Nephron progenitor cell (in vitro differentiated cells): ENCODE measurements at regions not wholly inside any gene's neighbourhood (a gene's known extent, or its start where the extent isn't known, plus 50 kb on each side); places are given as distances from the start of the nearest gene placed in this dataset.

ENCODE experiments used
- DNase-seq: peaks from one replicate; pipeline ENCODE4 v3.0.0; 2021
- H3K27ac Mint-ChIP-seq: 2 replicates; pipeline ENCODE4 v1.8.0; 2021; ENCODE audit warnings: mild to moderate bottlenecking, moderate library complexity, mixed read lengths
- H3K27me3 Mint-ChIP-seq: 2 replicates; pipeline ENCODE4 v1.8.0; 2021; ENCODE audit warnings: mild to moderate bottlenecking, low read depth, mixed read lengths; ENCODE audit not compliant: poor library complexity
- H3K36me3 Mint-ChIP-seq: 2 replicates; pipeline ENCODE4 v1.8.0; 2021; ENCODE audit warnings: low read depth, mixed read lengths
- H3K4me1 Mint-ChIP-seq: 2 replicates; pipeline ENCODE4 v1.8.0; 2021; ENCODE audit warnings: mixed read lengths
- H3K4me3 Mint-ChIP-seq: 2 replicates; pipeline ENCODE4 v1.8.0; 2021; ENCODE audit warnings: mild to moderate bottlenecking, moderate library complexity, mixed read lengths
- H3K9me3 Mint-ChIP-seq: 2 replicates; pipeline ENCODE4 v1.8.0; 2021; ENCODE audit warnings: mild to moderate bottlenecking, moderate library complexity, mixed read lengths
- TF ChIP-seq, protein P1 (sequence below): fragments of 200-600 bp; sonication (generic); IDR thresholded peaks from 2 replicates; pipeline ENCODE4 v1.5.0; 2021; ENCODE audit warnings: antibody characterized with exemption

DNA sequence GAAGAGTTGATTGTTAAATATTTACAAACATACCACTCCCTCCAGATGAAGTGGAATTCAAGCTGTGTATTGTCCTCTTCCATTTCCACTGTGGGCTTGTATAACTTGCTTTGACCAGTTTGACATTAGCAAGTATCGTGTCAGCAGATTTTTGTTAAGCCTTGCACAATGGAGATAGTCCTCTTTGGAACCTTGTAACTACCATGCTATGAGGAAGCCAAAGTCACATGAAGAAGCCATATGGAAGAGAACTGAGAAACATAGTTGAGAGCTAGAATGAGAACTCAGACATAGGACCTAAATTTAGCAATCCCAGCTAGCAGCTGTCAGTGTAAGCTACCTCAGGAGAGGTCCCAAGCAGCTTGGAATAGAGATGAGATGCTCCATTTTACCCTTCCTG is 889.2 kb downstream of the PDCD6IP start:
- Mint-ChIP-seq H3K36me3 (no peaks in the 10 kb centered on the region), H3K9me3 (peaks cover 5% of the 10 kb centered on the region), H3K27me3 (no peaks in the 10 kb centered on the region), H3K27ac (no peak overlapping the region), H3K4me1 (no peaks in the 10 kb centered on the region), H3K4me3 (no peak overlapping the region)
- TF ChIP-seq, protein P1, sequence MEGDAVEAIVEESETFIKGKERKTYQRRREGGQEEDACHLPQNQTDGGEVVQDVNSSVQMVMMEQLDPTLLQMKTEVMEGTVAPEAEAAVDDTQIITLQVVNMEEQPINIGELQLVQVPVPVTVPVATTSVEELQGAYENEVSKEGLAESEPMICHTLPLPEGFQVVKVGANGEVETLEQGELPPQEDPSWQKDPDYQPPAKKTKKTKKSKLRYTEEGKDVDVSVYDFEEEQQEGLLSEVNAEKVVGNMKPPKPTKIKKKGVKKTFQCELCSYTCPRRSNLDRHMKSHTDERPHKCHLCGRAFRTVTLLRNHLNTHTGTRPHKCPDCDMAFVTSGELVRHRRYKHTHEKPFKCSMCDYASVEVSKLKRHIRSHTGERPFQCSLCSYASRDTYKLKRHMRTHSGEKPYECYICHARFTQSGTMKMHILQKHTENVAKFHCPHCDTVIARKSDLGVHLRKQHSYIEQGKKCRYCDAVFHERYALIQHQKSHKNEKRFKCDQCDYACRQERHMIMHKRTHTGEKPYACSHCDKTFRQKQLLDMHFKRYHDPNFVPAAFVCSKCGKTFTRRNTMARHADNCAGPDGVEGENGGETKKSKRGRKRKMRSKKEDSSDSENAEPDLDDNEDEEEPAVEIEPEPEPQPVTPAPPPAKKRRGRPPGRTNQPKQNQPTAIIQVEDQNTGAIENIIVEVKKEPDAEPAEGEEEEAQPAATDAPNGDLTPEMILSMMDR, result no peak
- no peak for DNase-seq

DNA sequence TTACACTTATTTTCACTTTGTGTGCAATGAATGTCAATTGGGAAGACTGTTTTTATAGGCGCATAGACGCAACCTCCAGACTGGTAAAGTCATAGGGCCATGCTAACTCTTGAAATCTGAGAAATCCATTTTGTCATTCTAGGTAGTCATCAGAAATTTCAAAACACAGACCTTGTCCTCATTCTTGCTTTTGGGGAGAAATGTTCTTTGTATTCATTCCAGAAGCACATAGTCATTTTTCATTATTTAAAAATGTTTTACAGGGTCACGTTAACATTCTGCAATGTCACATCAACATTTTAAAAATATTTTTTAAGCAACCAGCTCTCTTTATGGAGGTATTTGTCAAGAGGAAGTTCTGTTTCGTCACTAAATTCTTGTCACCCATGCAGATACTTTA is 898.4 kb downstream of the PDCD6IP start:
- no peaks in the 10 kb centered on the region for H3K4me1 Mint-ChIP-seq

DNA sequence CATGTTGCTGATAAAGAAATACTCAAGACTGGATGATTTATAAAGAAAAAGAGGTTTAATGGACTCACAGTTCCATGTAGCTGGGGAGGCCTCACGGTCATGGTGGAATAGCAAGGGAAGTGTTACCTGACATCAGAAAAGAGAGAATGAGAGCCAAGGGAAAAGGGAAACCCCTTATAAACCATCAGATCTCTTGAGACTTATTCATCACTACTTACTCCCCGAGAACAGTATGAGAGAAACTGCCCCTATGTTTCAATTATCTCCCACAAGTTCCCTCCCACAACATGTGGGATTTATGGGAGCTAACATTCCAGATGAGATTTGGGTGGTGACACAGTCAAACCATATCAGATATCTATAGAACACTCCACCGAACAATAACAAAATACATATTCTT is 904.6 kb downstream of the PDCD6IP start:
- no peak for DNase-seq
- TF ChIP-seq, protein P1, result no peak
- no peak overlapping the region for H3K27ac Mint-ChIP-seq
- H3K4me1 Mint-ChIP-seq, result no peaks in the 10 kb centered on the region
- peaks cover 23% of the 10 kb centered on the region for H3K36me3 Mint-ChIP-seq
- H3K27me3 Mint-ChIP-seq, result no peaks in the 10 kb centered on the region
- H3K9me3 Mint-ChIP-seq, result peaks cover 48% of the 10 kb centered on the region
- no peak overlapping the region for H3K4me3 Mint-ChIP-seq

More for the DNA sequence above, 898.4 kb downstream of the PDCD6IP start:
- no peak for DNase-seq
- no peaks in the 10 kb centered on the region for H3K27me3 Mint-ChIP-seq
- no peak overlapping the region for H3K4me3 Mint-ChIP-seq
- no peak overlapping the region for H3K27ac Mint-ChIP-seq
- TF ChIP-seq, protein P1, result no peak
- H3K9me3 Mint-ChIP-seq, result peaks cover 34% of the 10 kb centered on the region
- peaks cover 17% of the 10 kb centered on the region for H3K36me3 Mint-ChIP-seq

DNA sequence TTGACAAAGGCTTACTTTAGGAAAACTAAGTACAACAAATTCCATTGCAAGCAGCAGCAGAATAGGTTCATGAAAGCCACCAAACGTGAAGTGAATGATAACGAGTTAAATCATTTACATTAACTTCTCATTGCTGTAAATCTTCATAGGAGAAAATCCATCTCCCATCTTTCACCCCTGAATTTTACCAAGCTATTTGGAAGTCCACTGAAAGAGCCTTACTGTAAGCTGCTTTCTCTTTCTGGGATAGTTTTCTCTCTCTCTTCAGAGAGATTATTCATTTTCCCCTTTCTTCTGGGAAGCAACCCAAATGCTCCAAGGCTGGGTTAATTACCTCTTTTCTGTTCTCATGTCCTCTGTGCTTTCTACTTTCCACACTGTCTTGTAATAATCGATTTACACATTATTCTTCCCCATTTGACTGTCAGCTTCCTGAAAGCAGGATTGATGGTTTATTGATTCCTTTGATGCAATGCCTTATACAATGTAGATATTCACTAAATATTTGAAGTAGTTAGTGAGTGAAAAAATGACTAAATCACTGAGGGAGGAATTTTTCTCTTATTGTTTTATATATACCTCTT is 914.3 kb upstream of the ARPP21 start:
- peaks cover 20% of the 10 kb centered on the region for H3K9me3 Mint-ChIP-seq
- H3K4me3 Mint-ChIP-seq, result no peak overlapping the region
- TF ChIP-seq, protein P1, result no peak
- H3K4me1 Mint-ChIP-seq, result no peaks in the 10 kb centered on the region
- no peak for DNase-seq
- no peak overlapping the region for H3K27ac Mint-ChIP-seq
- H3K36me3 Mint-ChIP-seq, result peaks cover 12% of the 10 kb centered on the region
- H3K27me3 Mint-ChIP-seq, result no peaks in the 10 kb centered on the region

DNA sequence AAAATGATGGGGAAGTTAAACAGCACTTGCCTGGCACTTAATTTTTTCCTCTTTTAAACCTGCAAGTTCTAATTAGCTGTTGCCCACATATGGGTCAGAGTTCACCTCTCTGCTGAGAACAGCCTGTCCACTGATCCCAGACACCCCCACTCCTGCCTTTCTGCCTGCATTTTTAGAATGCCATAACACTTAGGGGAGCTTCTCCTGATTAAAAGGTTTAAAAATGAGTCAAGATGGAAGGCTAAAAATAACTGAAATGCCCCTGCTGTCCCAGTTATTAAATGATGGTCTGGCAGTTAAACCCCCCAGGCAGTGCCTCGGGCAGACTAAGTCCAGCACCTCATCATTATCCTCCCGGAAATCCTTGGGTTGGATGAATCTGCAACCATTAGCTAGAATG is 913.6 kb upstream of the ARPP21 start:
- no peaks in the 10 kb centered on the region for H3K4me1 Mint-ChIP-seq
- H3K9me3 Mint-ChIP-seq, result peaks cover 27% of the 10 kb centered on the region
- H3K36me3 Mint-ChIP-seq, result peaks cover 19% of the 10 kb centered on the region
- H3K4me3 Mint-ChIP-seq, result no peak overlapping the region
- no peaks in the 10 kb centered on the region for H3K27me3 Mint-ChIP-seq
- no peak overlapping the region for H3K27ac Mint-ChIP-seq
- TF ChIP-seq, protein P1, result no peak
- no peak for DNase-seq

DNA sequence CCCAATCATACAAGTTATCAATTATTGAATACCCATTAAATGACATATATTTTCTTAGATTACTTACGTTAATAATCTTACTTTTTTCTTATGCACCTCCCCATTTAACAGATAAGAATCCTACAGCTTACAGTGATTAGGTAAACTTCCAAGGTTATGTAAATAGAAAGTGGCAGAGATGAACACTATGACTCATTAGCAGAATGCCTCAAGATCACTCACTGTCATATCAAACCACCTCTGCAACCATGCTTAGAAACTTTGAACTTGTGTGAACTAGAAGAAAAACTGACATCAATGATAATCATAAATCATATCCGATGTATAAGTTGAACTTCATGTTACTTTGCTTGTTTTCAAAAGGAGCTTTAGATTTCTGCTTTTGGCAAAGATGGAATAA is 911.6 kb upstream of the ARPP21 start:
- peaks cover 19% of the 10 kb centered on the region for H3K36me3 Mint-ChIP-seq
- no peak overlapping the region for H3K4me3 Mint-ChIP-seq
- H3K27ac Mint-ChIP-seq, result no peak overlapping the region
- DNase-seq, result no peak
- peaks cover 15% of the 10 kb centered on the region for H3K4me1 Mint-ChIP-seq
- TF ChIP-seq, protein P1, result no peak
- no peaks in the 10 kb centered on the region for H3K27me3 Mint-ChIP-seq
- H3K9me3 Mint-ChIP-seq, result peaks cover 32% of the 10 kb centered on the region
